Activated CD4-positive, CD25-positive, alpha-beta regulatory T cell (primary cell): ENCODE measurements at regions not wholly inside any gene's neighbourhood (a gene's known extent, or its start where the extent isn't known, plus 50 kb on each side); places are given as distances from the start of the nearest gene placed in this dataset.

Source experiments
- DNase-seq, 4 experiments: peaks; one replicate each; lab custom pipeline; 2025; lab: John Stamatoyannopoulos, UW

DNA sequence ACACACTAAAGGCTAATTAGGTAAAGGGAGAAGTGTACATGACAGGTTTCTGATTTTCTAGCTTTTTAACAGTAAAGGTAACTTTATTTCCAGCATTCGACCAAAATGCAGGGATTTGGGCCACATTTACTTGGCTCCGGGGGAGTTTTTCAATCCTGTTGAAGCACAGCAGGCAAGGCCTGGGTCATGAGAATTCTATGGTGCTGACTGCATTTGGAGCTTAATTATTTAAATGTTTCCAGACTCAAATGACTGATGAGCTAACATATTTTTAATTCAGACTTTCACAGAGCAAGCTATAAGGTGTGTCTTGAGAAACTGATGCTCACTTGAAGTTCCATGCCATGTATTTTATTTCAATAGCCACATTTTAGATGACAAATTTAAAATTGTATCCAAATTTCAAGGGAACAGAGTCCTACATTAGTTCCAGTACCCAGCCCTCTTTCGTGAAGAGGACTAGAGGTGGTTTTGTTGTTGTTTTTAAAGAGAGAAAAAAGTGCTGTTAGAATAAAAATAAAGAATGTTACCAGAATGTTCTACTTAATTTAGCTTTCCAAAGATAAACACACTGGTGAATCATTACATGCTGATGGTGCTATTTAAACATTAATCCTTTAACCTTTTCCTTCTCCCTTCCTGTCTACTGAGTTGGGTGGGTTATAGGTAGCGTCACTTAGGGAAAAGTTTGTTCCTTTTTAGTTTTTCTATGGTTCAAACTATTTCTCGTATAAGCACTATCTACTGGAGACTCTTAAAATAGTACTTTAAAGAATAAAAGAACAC, 82.3 kb upstream of the PHACTR2 start:
- no peak for DNase-seq

DNA sequence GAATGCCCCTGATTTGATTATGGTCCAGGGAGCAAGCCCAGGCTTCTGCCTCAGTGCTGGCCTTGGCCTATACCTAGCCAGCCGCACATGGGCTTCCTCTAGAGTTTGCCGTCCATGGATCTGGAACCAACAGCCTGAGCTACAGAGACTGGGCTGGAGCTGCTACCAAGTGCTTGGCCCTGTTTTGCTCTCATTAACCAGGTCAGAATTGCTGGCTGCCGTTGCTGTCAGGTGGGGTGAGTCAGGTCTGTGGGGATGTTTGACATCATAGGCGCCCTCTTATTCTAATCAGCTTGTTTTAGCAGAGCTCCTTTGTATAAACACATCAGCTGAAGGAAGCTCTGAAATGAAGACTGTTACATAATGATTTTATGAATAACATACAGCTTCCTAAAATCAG, 83.1 kb upstream of the PHACTR2 start:
- DNase-seq, result no peak

DNA sequence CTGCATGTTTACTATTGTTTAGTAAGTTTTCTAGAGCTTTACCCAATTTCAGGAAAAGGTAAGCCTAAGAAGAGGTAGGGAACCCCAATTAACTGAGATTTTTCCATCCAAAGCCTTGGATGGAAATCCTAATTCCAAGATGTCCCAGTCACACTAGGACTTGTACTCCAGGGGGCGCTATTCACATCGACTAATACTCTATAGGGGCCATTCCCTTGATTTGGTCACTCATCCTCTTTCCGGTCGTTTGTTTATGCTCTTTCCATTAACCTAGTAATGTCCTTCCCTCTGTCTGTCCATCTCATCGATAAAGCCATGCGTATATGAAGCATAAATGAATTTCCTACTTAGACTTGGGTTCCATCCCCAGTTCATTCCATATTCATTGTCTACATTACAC, 80.8 kb upstream of the FUCA2 start:
- no peak for DNase-seq

DNA sequence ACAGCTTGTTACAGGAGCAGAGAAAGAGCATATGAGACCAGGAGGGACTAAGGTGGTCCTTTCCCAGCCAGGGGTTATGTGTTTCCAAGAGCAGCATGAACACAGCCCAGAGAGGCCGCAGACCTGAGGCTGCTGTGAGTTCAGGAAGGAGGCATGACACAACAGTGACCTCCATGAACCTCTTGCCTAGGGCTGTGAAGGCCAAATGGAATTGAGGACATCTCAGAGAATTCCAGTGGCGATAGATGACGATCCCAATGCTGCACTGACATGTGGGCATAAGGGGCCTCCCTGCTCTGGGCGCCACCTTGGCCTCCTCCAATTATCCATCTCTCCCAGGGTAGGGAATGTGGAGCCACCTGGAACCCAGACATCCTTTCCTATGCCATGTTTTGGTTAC, 79.9 kb upstream of the FUCA2 start:
- DNase-seq, result no peak

DNA sequence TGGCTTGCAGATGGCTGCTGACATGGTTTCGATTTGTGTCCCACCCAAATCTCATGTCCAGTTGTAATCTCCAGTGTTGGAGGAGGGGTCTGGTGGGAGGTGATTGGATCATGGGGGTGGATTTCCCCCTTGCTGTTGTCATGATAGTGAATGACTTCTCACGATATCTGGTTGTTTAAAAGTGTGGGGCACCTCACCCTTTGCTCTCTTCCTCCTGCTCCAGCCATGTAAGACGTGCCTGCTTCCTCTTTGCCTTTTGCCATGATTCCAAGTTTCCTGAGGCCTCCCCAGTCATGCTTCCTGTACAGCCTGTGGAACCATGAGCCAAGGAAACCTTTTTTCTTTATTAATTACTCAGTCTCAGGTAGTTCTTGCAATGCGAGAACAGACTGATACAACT, 77.6 kb upstream of the FUCA2 start:
- no peak for DNase-seq

DNA sequence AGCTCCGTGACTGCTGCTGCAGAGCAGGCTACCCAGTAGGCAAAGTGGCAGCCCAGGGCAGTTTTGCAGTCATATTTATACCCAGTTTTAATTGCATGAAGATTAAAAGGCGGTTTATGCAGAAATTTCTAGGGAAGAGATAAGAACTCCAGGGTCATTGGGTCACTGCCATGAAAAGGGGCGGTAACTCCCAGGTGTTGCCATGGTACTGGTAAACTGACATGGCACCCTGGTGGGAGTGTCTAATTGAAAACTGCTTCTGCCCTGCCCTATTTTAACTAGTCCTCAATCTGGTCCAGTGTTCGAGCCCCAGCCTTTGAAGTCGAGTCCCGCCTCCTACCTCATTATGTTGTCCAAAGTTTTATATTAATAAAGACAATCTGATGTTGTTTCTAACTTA, 75.0 kb upstream of the FUCA2 start:
- DNase-seq, result no peak

DNA sequence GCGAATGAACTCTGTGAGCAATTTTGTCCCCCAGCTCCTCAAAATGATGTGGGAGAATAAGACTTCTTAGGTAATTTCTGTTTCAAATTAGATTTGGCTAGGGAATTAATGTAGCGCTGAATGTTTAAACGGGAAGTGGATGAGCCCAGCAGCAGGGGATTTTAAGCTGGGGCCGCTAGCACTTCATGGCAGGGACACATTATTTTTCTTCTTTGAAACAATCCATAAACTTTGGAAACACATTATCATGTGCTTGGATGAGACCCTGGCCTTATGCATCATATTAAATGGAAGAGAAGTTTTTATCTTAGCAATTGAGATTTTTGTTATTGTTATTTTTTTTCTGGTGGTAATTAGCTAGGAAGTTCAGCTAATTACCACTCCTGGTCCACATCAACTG, 74.2 kb upstream of the FUCA2 start:
- DNase-seq, result no peak

DNA sequence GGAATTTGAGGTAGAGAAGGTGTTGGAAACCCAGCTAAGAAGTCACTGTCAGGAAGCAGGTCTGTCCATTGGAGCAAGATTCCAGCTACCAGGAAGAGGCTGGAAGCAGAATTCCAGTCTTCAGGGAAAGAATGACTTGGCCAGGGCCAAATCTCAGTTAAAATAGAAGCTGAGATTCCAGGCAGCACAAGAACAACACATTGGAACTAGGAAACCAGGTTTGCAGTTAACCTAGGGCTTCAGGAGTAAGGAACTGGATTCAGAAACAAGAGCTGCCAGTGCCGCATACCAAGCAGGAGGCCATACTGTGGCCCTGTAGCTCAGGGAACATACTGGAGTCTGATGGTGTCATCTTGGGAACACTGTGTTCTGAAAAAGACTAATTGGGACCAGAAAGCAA, 73.7 kb upstream of the FUCA2 start:
- DNase-seq, result no peak

DNA sequence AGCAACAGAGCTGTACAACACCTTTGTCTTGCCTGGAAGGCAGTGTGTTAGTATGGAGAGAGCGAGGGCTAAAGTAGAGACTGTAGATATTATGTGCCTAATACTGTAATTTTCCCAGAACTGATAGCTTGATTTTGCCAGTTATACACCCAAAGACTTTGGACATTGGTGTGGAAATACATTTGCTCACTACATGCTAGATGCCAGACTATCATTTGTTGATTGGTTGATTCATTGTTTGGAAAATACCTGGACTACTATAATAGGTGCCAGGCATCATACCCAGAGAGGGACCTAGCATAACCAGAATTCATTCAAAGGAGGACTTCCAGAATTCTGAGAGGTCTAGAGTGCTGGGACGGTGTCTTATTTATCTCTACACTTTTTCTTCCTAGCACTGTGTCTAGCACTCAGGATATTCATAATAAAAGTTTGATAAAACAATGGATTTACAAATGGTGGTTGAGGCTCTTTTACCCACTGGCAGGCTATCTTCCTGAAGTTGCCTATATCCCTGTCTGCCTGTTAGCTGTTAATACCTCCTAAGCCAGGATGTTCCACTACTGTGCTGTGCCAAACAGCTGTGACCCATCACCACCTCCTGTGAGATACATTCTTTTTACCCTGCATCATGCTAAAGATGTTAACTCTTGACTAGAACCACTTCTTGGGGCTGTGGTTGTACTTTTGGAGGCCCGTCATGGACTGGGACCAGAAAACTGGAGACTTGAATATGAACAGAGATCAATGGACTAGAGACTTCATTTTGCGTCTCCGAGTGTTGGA, 72.2 kb upstream of the FUCA2 start:
- DNase-seq, result no peak

DNA sequence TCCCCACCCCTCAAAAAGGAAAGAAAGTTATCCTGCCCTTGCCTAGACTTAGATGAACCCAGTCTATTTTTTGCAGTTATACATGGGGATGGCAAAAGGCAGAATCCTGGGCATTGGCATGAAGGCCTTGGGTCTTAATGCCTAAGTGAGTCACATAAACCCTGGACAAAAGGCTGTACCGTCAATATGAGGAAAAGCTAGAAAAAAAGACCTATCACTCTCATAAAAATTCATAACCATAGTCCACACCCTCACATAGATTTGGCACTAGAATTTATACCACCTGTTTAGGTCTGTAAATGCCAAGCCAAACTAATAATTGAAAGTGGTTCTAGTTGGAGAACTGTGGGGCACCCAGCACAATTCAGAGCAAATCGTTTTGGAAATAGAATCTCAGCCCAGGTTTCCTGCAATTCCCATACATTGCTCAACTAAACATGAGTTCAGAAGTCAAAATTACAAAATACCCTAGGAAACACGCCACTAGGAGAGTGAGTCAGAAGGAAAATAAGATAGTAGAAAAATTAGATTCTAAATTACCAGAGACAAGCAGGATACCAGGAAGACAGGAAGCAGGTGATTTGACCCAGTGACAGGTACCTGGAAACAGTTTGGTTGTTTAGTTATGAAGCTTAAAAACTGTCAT, 70.4 kb upstream of the FUCA2 start:
- no peak for DNase-seq

DNA sequence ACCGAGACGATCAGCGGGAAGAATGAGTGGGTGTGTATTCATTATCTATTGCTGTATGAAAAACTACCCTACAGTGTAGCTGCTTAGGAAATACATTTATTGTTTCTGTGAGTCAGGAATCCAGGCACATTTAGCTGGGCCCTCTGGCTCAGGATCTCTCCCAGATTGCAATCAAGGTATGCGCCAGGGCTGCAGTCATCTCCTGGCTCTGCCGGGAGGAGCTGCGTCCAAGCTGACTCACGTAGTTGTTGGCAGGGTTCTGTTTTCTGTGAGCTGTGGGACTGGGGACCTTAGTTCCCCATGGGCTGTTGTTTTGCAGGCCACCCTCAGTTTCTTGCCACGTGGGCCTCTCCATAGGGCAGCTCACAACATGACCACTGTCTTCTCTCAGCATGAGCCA, 68.2 kb upstream of the FUCA2 start:
- DNase-seq, result no peak

DNA sequence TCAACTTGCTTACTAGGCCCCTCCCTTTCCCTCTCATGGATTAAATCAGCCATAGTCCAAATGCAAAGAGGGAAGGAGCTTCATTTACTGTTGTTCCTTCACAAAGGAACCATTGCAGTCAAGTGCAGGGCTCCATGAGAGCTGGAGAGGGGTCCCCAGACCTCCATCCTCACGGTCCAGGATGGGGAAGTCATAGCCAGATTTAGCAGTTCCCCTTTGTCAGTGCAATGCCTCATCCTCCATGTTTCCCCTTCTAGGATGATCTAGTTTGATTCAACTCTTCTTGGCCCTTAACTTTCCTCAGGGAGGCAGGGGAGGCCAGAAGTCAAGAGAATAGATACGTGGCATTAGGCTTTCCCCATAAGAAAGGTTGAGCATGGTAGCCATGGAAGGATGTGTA, 66.5 kb upstream of the FUCA2 start:
- DNase-seq, result no peak

DNA sequence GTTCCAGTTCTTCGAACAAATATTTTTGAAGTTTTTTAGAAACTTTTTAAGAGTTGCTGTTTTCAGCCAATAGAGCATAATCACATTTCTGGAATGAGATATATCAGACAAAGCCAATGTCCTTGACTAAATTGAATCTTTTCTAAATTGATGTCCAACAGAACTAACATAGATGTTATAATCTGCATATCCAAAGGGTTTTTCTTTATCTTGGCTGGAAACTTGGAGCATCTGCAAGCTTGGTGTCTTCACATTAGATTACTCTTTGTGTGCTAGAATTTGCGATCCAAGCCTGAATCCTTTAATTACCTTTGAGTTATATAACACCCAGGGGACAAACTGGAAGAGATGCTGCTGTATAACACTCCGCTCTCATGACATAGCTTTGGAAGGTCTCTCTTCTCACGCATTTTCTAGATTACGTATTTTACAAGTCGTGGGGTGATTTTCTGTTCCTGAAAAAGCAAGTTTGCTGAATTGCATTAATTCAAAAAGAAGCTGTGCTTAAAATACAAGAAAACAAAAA, 64.4 kb upstream of the FUCA2 start:
- DNase-seq, result no peak

DNA sequence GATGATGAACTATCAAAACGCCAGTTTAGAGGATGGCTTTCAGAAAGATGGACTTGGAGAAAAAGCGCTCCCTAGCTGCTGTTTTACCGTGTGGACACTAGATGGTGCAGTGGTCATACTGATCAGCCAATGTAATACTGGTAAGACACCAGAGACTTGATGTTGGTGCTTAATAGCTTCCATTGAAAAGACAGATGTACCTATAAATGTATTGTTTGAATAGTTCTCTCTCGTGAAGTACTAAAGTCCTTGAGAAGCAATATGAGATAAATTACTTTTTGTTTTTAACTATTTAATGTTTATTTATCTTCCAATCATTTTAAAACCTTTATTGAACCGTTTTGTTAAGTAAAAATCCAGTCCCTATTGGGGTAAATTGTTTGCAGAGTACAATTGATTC, 63.9 kb upstream of the FUCA2 start:
- peak in 3 of 4 experiments; percentile 10 to 24 (median 19) for DNase-seq

DNA sequence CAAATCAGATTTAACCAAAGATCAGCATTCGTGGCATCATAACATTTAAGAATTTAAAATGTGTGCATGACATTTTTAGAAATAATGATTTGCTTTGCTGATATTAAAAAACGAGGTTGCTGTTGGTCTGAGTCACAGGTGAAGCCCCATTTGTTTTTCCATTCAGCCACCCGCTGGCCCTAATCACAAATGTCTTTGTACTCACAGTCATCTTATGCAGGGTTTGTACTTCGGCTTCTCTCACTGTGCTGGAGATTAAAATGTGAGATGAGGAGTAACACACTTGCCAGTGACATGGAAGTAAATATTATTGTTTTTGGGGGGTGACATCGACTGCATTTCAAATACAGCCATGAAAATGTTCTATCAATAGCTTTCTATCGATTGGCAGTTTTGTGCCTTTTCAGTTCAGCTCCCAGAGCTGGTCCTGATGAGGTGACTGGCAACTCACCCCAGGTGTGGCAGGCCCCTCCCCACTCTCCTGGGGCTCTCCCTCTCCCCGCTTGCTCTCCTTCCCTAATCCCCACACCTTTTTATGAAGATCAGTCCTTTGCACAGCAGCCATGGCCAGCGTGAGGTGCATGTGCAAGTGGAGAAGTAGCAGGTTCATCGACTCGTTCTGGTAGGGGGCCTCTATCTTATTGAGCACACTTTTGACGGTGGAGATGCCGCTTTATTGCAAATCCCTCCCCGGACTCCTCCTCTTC, 58.8 kb upstream of the FUCA2 start:
- no peak for DNase-seq

DNA sequence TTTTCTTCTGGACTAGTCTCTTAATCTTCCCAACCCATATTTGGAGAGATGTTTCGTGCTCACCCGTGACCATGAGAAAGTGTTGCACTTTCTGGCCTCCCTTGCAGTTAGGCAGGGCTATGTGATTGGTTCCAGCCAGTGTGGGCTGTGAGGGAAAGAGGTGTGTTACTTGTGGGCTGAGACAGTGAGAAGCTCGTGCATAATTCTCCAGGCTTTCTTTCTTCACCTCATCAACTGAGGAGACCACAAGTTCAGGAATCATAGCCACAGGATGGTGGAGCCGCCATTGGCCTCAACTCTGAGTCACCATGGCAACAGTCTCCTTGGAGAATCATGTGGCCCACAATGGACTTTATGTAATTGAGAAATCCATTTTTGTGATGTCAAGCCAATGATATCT, 57.5 kb upstream of the FUCA2 start:
- DNase-seq, result no peak

DNA sequence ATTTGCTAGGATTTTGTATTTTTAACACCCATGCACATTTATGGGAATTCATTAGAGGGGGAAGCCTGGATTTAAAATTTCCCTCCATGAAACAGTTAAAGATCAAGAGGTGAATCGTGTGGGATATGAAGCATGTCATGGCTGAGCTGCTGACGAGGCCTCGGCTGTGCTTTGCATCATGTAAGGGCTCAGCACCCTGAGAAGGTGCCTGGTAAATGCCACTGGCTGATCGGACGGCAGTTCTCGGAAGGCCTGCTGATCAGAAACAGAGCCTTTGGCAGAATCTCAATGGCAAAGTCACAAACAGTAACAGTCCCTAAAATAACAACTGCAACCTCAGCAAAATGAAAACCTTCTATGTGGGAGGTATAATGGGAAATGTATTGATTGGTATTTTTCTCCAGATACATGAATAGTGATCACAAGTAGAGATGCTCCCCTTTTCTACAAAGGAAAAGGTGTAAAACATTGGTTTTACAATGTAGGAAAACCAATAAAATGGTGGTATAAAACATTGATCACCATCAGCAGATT, 53.0 kb upstream of the FUCA2 start:
- DNase-seq, result no peak

DNA sequence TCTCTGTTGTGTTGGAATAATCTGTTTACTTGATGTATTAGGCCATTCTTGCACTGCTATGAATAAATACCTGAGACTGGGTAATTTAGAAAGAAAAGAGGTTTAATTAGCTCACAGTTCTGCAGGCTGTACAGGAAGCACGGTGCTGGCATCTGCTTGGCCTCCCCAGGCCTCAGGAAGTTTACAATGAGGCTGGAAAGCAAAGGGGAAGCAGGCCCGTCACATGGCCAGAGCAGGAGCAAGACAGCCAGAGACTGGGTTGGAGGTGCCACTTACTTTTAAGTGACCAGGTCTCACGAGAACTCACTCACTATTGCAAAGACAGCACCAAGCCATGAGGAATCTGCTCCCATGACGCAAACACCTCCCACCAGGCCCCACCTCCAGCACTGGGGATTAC, 50.6 kb upstream of the FUCA2 start:
- no peak for DNase-seq
